Left renal cortex interstitium (tissue), 4 donors: ENCODE measurements at regions not wholly inside any gene's neighbourhood (a gene's known extent, or its start where the extent isn't known, plus 50 kb on each side); places are given as distances from the start of the nearest gene placed in this dataset.

Experiments
- DNase-seq, 4 donors: peaks; one replicate each; pipeline ENCODE4 v3.0.0-alpha.2; 2013; ENCODE audit warnings: low read depth in 4 of 4, low spot score in 2 of 4, missing footprints in 1 of 4

- DNase-seq: no peak
Observed at GRCh38 chr14:49994951-49995561, 102.2 kb downstream of the ARF6 start.

- DNase-seq: no peak
Observed at GRCh38 chr14:49997991-49998390, 105.1 kb downstream of the ARF6 start.

DNA sequence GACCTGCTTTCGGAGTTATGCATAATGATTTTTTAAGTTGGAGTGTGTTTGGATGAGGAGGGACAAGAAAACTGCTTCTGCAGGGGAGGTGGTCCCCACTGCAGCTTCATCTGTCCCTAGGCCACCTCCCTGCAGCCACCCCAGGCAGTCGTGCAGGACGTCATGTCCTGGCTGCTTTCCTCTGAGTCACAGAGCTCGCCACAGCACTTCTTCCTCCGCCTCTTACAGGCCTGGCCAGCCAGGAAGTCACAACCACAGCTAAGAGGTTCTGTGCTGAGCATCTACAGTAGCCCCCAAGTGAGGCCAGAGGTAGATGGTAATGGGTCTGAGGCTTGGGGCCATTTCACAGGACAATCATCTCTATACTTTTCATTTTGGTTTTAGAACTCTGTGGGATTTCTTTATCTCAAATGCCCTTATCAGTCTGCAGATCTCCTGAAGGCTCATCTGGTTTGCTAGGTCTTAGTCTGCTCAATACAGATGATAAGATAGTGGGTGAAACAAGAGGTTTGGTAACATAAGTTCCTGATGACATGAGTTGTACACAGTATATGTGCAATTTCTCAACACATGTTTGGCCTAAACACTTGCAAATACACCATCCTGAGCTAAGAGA lies 106.4 kb downstream of the ARF6 start:
- no peak for DNase-seq

GRCh38 chr14:49999826-50000379 lies 107.0 kb downstream of the ARF6 start:
- DNase-seq: no peak

- DNase-seq: no peak
Observed at GRCh38 chr14:50000380-50001150, 107.7 kb downstream of the ARF6 start.

GRCh38 chr14:50001151-50001998 lies 108.5 kb downstream of the ARF6 start:
- DNase-seq: no peak

DNA sequence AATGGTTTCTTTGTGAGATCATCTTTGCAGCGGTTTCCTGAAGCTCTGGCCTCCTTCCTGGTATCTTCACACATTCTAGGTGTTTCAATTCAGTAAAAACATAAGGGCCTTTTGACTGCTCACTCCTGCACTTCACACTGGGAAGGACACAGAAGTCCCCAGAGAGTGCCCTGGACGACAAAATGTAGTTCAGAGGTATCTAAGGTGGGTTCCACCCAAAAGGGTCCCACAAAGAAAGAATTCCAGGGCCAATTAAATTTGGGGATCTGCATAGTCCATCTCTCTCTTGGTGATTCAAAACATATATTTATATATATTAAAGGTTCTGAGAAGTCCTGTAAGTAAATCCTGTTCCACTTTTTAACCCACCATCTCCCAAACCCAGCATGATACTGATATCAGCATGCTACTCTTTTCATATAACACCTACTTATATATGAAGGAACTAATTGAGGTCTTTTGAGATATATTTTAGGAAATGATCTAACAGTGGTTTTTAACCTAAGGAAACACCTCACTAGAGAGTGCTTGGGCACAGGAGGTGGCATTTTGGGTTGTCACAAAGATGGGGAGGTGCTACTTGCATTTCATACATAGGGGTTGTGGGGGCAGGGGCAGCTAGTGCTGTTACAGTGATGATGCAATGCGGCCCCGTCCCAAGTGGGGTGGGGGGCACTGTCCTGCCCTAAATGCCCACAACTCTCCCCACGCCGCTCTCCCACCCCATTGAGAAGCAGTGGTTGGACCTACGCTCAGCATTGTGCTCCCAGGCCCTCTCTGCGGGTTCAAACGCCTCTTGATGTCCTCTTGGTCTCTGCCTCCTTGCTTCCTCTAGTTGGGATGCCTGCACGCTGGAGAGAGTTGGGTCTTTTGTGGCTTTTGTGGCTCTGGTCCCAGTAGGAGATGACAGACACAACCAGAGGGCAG lies 109.4 kb downstream of the ARF6 start:
- DNase-seq: no peak

GRCh38 chr14:50002926-50003212 lies 110.0 kb downstream of the ARF6 start:
- no peak for DNase-seq

- DNase-seq: no peak
Observed at GRCh38 chr14:50003213-50004021, 110.5 kb downstream of the ARF6 start.

DNA sequence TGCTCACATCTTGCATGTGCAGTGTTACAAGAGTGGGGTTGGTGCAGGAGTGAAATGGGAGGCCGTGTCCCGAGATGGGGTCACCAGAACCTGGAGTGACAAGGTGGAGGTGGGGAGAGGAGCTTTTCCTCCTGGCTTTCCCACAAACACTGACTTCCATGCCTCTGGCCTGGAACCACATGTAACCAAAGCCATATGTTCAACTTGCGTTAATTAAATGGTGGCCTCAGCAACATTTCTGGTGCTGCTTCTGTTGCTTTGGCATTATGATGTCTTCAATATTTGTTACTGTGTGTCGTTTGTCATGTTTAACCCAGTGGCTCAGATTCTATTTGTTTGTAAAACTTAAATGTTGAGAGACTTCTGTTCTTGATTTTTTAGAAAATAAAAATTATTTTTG lies 110.2 kb downstream of the VCPKMT start:
- DNase-seq: no peak

GRCh38 chr14:50007123-50007903 lies 109.1 kb downstream of the VCPKMT start:
- no peak for DNase-seq

GRCh38 chr14:50008562-50008961 lies 107.8 kb downstream of the VCPKMT start:
- no peak for DNase-seq

GRCh38 chr14:50008974-50009373 lies 107.4 kb downstream of the VCPKMT start:
- no peak for DNase-seq

DNA sequence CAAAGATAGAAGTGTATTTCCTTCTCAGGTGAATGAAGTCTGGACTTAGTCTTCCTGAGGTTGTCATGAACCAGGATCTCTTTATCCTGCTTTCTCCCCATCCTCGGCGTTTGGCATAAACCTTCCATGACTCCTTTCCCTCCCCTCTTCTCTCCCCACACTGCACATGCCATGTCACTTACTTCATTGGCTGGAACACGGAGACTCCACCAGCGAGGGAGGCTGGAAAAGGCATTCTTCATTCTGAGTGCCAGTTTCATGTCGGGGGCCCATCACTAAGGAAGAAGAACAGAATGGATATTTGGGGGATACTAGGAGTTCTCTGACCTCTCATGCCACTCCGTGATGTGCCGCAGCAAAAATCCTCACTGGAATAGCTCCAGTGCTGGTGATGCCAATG lies 105.6 kb downstream of the VCPKMT start:
- no peak for DNase-seq

DNA sequence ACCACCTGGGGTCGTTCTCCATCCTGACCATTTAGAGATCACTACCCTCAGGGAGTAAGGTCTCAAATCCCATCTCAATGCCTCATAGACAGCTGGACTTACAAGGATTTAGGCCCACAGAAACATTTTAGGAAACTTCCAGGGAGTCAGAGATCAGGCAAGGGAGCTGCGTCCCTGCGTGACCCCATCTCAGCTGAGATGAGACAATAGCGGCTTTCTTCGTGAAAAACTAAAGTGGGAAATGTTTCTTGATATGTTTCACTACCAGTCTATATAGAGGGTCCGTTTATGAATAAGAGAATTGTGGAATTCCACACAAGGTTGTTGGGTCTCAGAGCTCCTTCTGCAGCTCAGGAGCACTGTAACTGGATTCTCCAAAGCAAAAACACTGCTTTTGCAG lies 105.1 kb downstream of the VCPKMT start:
- DNase-seq: no peak

DNA sequence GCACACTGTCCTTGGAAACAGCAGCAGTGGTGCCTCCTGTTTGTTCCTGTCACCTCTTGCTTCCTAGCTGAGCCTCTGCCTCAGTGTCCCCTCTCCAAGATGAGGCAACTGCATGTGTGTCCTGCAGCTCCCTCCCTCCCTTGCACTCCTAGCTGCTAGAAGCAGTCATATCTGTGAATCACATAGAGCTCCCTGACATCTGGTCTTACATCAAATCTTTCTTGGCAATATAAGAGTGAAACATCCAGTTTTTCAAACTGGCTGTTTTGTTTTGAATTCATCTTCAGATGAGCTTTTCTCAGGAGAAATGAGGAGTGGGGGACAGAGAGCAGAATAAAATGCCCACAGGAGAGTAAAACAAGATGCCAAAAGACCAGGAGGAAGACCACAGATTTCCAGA lies 103.7 kb downstream of the VCPKMT start:
- no peak for DNase-seq

GRCh38 chr14:50013198-50013918 lies 103.0 kb downstream of the VCPKMT start:
- DNase-seq: no peak

GRCh38 chr14:50013934-50014333 lies 102.4 kb downstream of the VCPKMT start:
- DNase-seq: no peak
